ENCODE measurements at regions not wholly inside any gene's neighbourhood (a gene's known extent, or its start where the extent isn't known, plus 50 kb on each side); places are given as distances from the start of the nearest gene placed in this dataset.

- no peak for TF ChIP-seq CTCF (IDR thresholded peaks at IDR 0.05; ENCODE audit: borderline replicate concordance, insufficient read depth, low read depth, low read length)
- no peak overlapping the region for H3K4me3 ChIP-seq (ENCODE audit: low read depth, low read length)
Measured at GRCh38 chr2:220432645-220433044, 805.2 kb downstream of the SLC4A3 start.

DNA sequence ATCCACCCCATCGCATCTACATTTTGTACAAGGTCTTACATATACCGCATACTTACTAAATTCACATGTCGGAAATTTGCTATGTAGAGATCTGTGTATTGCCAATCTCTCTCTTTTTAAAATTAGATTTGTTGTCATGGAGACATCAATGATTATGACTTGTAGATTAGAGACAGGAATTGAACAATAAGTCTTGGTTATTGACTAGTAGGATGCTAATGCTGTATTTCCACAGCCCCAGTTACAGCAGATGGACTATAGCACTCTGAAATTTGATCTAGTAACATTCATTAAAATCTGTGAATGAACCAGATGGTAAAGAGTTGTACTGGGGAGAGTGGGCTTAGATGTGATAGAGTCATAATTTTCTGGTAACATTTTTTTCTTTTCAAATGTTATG, 805.7 kb downstream of the SLC4A3 start:
- no peak for TF ChIP-seq CTCF (IDR thresholded peaks at IDR 0.05; ENCODE audit: borderline replicate concordance, insufficient read depth, low read depth, low read length)
- H3K4me3 ChIP-seq (ENCODE audit: low read depth, low read length) = no peak overlapping the region

- no peak for TF ChIP-seq CTCF (IDR thresholded peaks at IDR 0.05; ENCODE audit: borderline replicate concordance, insufficient read depth, low read depth, low read length)
- H3K4me3 ChIP-seq (ENCODE audit: low read depth, low read length) = no peak overlapping the region
Measured at GRCh38 chr2:220434385-220434784, 807.0 kb downstream of the SLC4A3 start.

DNA sequence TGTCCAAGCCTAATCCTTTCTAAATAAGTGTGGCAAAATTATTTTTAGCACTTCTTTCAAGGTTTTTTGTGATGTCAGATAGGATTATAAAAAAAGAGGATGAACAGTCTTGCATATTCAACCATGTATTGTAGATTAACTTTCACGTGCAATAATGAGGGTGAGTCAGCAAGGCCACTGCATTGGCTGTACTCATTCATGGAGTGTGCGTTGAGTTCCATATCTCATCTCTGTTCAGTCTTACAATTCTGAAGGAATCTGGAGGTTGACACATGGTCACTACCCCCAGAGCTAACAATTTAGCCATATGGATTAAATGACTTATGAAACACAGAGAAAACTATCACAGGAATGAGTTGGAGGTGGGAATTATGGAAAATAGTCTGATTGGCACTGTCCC, 810.5 kb downstream of the SLC4A3 start:
- TF ChIP-seq CTCF (IDR thresholded peaks at IDR 0.05; ENCODE audit: borderline replicate concordance, insufficient read depth, low read depth, low read length) = no peak
- H3K4me3 ChIP-seq (ENCODE audit: low read depth, low read length) = no peak overlapping the region

DNA sequence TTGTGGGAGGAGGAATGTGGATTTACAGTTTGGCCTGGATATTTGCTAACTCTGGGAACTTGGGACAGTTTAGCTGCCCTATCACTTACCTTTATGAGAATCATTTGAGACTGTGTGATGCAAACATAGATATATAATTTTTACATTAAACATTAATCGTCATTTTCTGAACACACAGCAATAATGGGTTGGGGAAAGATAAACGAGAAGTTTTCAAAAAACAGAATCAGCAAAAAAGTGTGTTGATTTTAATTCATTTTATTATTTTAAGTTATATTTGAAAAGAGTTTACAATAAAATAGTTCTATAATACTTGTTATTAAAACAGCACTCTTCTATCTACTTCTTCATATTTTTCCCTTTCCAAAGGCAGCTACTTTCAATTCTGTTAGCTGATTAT, 813.3 kb downstream of the SLC4A3 start:
- TF ChIP-seq CTCF (IDR thresholded peaks at IDR 0.05; ENCODE audit: borderline replicate concordance, insufficient read depth, low read depth, low read length) = no peak
- no peak overlapping the region for H3K4me3 ChIP-seq (ENCODE audit: low read depth, low read length)

GRCh38 chr2:220441404-220441803, 814.0 kb downstream of the SLC4A3 start:
- H3K4me3 ChIP-seq (ENCODE audit: low read depth, low read length) = no peak overlapping the region
- TF ChIP-seq CTCF (IDR thresholded peaks at IDR 0.05; ENCODE audit: borderline replicate concordance, insufficient read depth, low read depth, low read length) = no peak

- no peak overlapping the region for H3K4me3 ChIP-seq (ENCODE audit: low read depth, low read length)
- no peak for TF ChIP-seq CTCF (IDR thresholded peaks at IDR 0.05; ENCODE audit: borderline replicate concordance, insufficient read depth, low read depth, low read length)
Measured at GRCh38 chr2:220442012-220442411, 814.6 kb downstream of the SLC4A3 start.

Data from GM12875 (cell line).